ENCODE measurements at regions not wholly inside any gene's neighbourhood (a gene's known extent, or its start where the extent isn't known, plus 50 kb on each side); places are given as distances from the start of the nearest gene placed in this dataset.

- DNase-seq (ENCODE audit: low read depth in 2 of 2) = no peak
Measured at GRCh38 chr15:27671819-27672437, 427.2 kb downstream of the OCA2 start.

- no peak for DNase-seq (ENCODE audit: low read depth in 2 of 2)
Measured at GRCh38 chr15:27670486-27671209, 428.5 kb downstream of the OCA2 start.

- no peak for DNase-seq (ENCODE audit: low read depth in 2 of 2)
Measured at GRCh38 chr15:27669641-27670040, 429.5 kb downstream of the OCA2 start.

- DNase-seq (ENCODE audit: low read depth in 2 of 2) = no peak
Measured at GRCh38 chr15:27668471-27669220, 430.5 kb downstream of the OCA2 start.

GRCh38 chr15:27665002-27665401 lies 434.1 kb downstream of the OCA2 start:
- no peak for DNase-seq (ENCODE audit: low read depth in 2 of 2)

- no peak for DNase-seq (ENCODE audit: low read depth in 2 of 2)
Measured at GRCh38 chr15:27662892-27663291, 436.2 kb downstream of the OCA2 start.

GRCh38 chr15:27660676-27661075 lies 438.4 kb downstream of the OCA2 start:
- no peak for DNase-seq (ENCODE audit: low read depth in 2 of 2)

GRCh38 chr15:27656296-27656987 lies 442.7 kb downstream of the OCA2 start:
- no peak for DNase-seq (ENCODE audit: low read depth in 2 of 2)

- DNase-seq (ENCODE audit: low read depth in 2 of 2) = no peak
Measured at GRCh38 chr15:27655056-27655455, 444.1 kb downstream of the OCA2 start.

- no peak for DNase-seq (ENCODE audit: low read depth in 2 of 2)
Measured at GRCh38 chr15:27650244-27650643, 448.9 kb downstream of the OCA2 start.

- DNase-seq (ENCODE audit: low read depth in 2 of 2) = no peak
Measured at GRCh38 chr15:27648359-27648758, 450.8 kb downstream of the OCA2 start.

- no peak for DNase-seq (ENCODE audit: low read depth in 2 of 2)
Measured at GRCh38 chr15:27646531-27646930, 452.6 kb downstream of the OCA2 start.

- DNase-seq (ENCODE audit: low read depth in 2 of 2) = no peak
Measured at GRCh38 chr15:27645672-27646071, 453.4 kb downstream of the OCA2 start.

- no peak for DNase-seq (ENCODE audit: low read depth in 2 of 2)
Measured at GRCh38 chr15:27642981-27643380, 456.1 kb downstream of the OCA2 start.

- no peak for DNase-seq (ENCODE audit: low read depth in 2 of 2)
Measured at GRCh38 chr15:27639595-27639994, 459.5 kb downstream of the OCA2 start.

- DNase-seq (ENCODE audit: low read depth in 2 of 2) = no peak
Measured at GRCh38 chr15:27638958-27639357, 460.2 kb downstream of the OCA2 start.

GRCh38 chr15:27635916-27636315 lies 463.2 kb downstream of the OCA2 start:
- DNase-seq (ENCODE audit: low read depth in 2 of 2) = no peak

GRCh38 chr15:27628486-27628885 lies 470.6 kb downstream of the OCA2 start:
- DNase-seq (ENCODE audit: low read depth in 2 of 2) = no peak

GRCh38 chr15:27627623-27628022 lies 471.5 kb downstream of the OCA2 start:
- no peak for DNase-seq (ENCODE audit: low read depth in 2 of 2)

- no peak for DNase-seq (ENCODE audit: low read depth in 2 of 2)
Measured at GRCh38 chr15:27623560-27624305, 475.4 kb downstream of the OCA2 start.

GRCh38 chr15:27623149-27623548 lies 476.0 kb downstream of the OCA2 start:
- DNase-seq (ENCODE audit: low read depth in 2 of 2) = no peak

GRCh38 chr15:27622371-27622770 lies 476.7 kb downstream of the OCA2 start:
- no peak for DNase-seq (ENCODE audit: low read depth in 2 of 2)

Data from stimulated activated CD8-positive, alpha-beta memory T cell treated with anti-CD3 and anti-CD28 coated beads, Interleukin-15, amount 100 ng/mL, for 48 hours (primary cell).